Mononuclear cell (primary cell): ENCODE measurements at regions not wholly inside any gene's neighbourhood (a gene's known extent, or its start where the extent isn't known, plus 50 kb on each side); places are given as distances from the start of the nearest gene placed in this dataset.

Experiments
- H3K27me3 ChIP-seq: 2 replicates; pipeline ENCODE4 v1.6.0; 2011; ENCODE audit warnings: low read length, control low read depth; ENCODE audit not compliant: insufficient read depth
- H3K4me1 ChIP-seq: 2 replicates; pipeline ENCODE4 v1.5.1; 2011; ENCODE audit warnings: mild to moderate bottlenecking, low read length, control low read depth; ENCODE audit not compliant: insufficient read depth
- H3K4me3 ChIP-seq: 2 replicates; pipeline ENCODE4 v1.5.1; 2011; ENCODE audit warnings: mild to moderate bottlenecking, low read length, moderate library complexity
- H3K9me3 ChIP-seq: 2 replicates; pipeline ENCODE4 v1.5.1; 2011; ENCODE audit warnings: low read depth, mild to moderate bottlenecking, control low read depth, low read length

GRCh38 chr2:176648700-176649297 is 379.6 kb downstream of the MTX2 start:
- Histone ChIP-seq H3K4me3 (no peak overlapping the region), H3K9me3 (no peaks in the 10 kb centered on the region), H3K27me3 (peaks cover 70% of the 10 kb centered on the region), H3K4me1 (no peaks in the 10 kb centered on the region)

- no peaks in the 10 kb centered on the region for H3K4me1 ChIP-seq
- no peaks in the 10 kb centered on the region for H3K9me3 ChIP-seq
- H3K27me3 ChIP-seq, result peaks cover 63% of the 10 kb centered on the region
- H3K4me3 ChIP-seq, result no peak overlapping the region
These were observed 381.0 kb downstream of the MTX2 start for GRCh38 chr2:176650104-176650837.

- no peaks in the 10 kb centered on the region for H3K9me3 ChIP-seq
- H3K4me1 ChIP-seq, result no peaks in the 10 kb centered on the region
- H3K4me3 ChIP-seq, result no peak overlapping the region
- peaks cover 62% of the 10 kb centered on the region for H3K27me3 ChIP-seq
These were observed 381.8 kb downstream of the MTX2 start for GRCh38 chr2:176650838-176651555.

GRCh38 chr2:176652300-176653182 is 383.3 kb downstream of the MTX2 start:
- Histone ChIP-seq H3K9me3 (no peaks in the 10 kb centered on the region), H3K4me1 (no peaks in the 10 kb centered on the region), H3K4me3 (no peak overlapping the region), H3K27me3 (peaks cover 56% of the 10 kb centered on the region)

GRCh38 chr2:176653479-176654443 is 384.5 kb downstream of the MTX2 start:
- no peak overlapping the region for H3K4me3 ChIP-seq
- H3K27me3 ChIP-seq, result peaks cover 50% of the 10 kb centered on the region
- no peaks in the 10 kb centered on the region for H3K4me1 ChIP-seq
- H3K9me3 ChIP-seq, result no peaks in the 10 kb centered on the region

- H3K9me3 ChIP-seq, result no peaks in the 10 kb centered on the region
- no peak overlapping the region for H3K4me3 ChIP-seq
- peaks cover 45% of the 10 kb centered on the region for H3K27me3 ChIP-seq
- no peaks in the 10 kb centered on the region for H3K4me1 ChIP-seq
These were observed 387.0 kb downstream of the MTX2 start for GRCh38 chr2:176656038-176656775.

GRCh38 chr2:176656776-176657140 is 387.5 kb downstream of the MTX2 start:
- Histone ChIP-seq H3K4me3 (no peak overlapping the region), H3K4me1 (no peaks in the 10 kb centered on the region), H3K9me3 (no peaks in the 10 kb centered on the region), H3K27me3 (peaks cover 42% of the 10 kb centered on the region)

- H3K9me3 ChIP-seq, result no peaks in the 10 kb centered on the region
- H3K4me3 ChIP-seq, result no peak overlapping the region
- H3K4me1 ChIP-seq, result no peaks in the 10 kb centered on the region
- peaks cover 44% of the 10 kb centered on the region for H3K27me3 ChIP-seq
These were observed 388.2 kb downstream of the MTX2 start for GRCh38 chr2:176657393-176657792.

- no peaks in the 10 kb centered on the region for H3K9me3 ChIP-seq
- no peak overlapping the region for H3K4me3 ChIP-seq
- no peaks in the 10 kb centered on the region for H3K4me1 ChIP-seq
- H3K27me3 ChIP-seq, result peaks cover 54% of the 10 kb centered on the region
These were observed 389.5 kb downstream of the MTX2 start for GRCh38 chr2:176658708-176659107.

GRCh38 chr2:176662753-176663152 is 393.5 kb downstream of the MTX2 start:
- Histone ChIP-seq H3K4me3 (no peak overlapping the region), H3K9me3 (no peaks in the 10 kb centered on the region), H3K4me1 (no peaks in the 10 kb centered on the region), H3K27me3 (peaks cover 33% of the 10 kb centered on the region)

- no peak overlapping the region for H3K4me3 ChIP-seq
- no peaks in the 10 kb centered on the region for H3K4me1 ChIP-seq
- peaks cover 24% of the 10 kb centered on the region for H3K27me3 ChIP-seq
- no peaks in the 10 kb centered on the region for H3K9me3 ChIP-seq
These were observed 395.2 kb downstream of the MTX2 start for GRCh38 chr2:176664478-176664877.

GRCh38 chr2:176665086-176665485 is 395.8 kb downstream of the MTX2 start:
- no peak overlapping the region for H3K4me3 ChIP-seq
- H3K4me1 ChIP-seq, result no peaks in the 10 kb centered on the region
- peaks cover 20% of the 10 kb centered on the region for H3K27me3 ChIP-seq
- H3K9me3 ChIP-seq, result no peaks in the 10 kb centered on the region

- no peak overlapping the region for H3K4me3 ChIP-seq
- no peaks in the 10 kb centered on the region for H3K9me3 ChIP-seq
- peaks cover 6% of the 10 kb centered on the region for H3K27me3 ChIP-seq
- no peaks in the 10 kb centered on the region for H3K4me1 ChIP-seq
These were observed 399.7 kb downstream of the MTX2 start for GRCh38 chr2:176668912-176669311.
